HepG2 (cell line): ENCODE measurements at regions not wholly inside any gene's neighbourhood (a gene's known extent, or its start where the extent isn't known, plus 50 kb on each side); places are given as distances from the start of the nearest gene placed in this dataset.

ENCODE experiments used
- ARNT2 ChIP-seq: sonication (generic); formaldehyde crosslinking; IDR thresholded peaks from 2 replicates; pipeline ENCODE4 v1.8.0; 2022; ENCODE audit warnings: mild to moderate bottlenecking, low read depth, missing genetic modification reagents, moderate library complexity
- ATF7-NPFF ChIP-seq: sonication (generic); formaldehyde crosslinking; IDR thresholded peaks from 2 replicates; pipeline ENCODE4 v1.8.1; 2023; ENCODE audit warnings: mild to moderate bottlenecking, low read depth, missing genetic modification reagents, moderate library complexity
- HOXD1 ChIP-seq: sonication (generic); formaldehyde crosslinking; IDR thresholded peaks from 2 replicates; pipeline ENCODE4 v1.5.0; 2020; ENCODE audit warnings: missing genetic modification reagents
- MED1 ChIP-seq: sonication (generic); formaldehyde crosslinking; IDR thresholded peaks from 2 replicates; pipeline ENCODE4 v1.4.0; 2020; ENCODE audit warnings: missing genetic modification reagents
- MTF2 ChIP-seq: sonication (generic); formaldehyde crosslinking; IDR thresholded peaks from 2 replicates; pipeline ENCODE4 v1.5.0; 2020; ENCODE audit warnings: missing genetic modification reagents, borderline replicate concordance
- NFKB2 ChIP-seq: sonication (generic); formaldehyde crosslinking; IDR thresholded peaks from 2 replicates; pipeline ENCODE4 v1.4.0; 2020; ENCODE audit warnings: missing genetic modification reagents, borderline replicate concordance
- RBM22 ChIP-seq: fragments of 200-400 bp; formaldehyde crosslinking; optimal IDR thresholded peaks from 2 replicates; pipeline ENCODE3; 2017; ENCODE audit warnings: mild to moderate bottlenecking, low read length, moderate library complexity
- SALL1 ChIP-seq: sonication (generic); formaldehyde crosslinking; IDR thresholded peaks from 2 replicates; pipeline ENCODE4 v1.8.0; 2022; ENCODE audit warnings: mild to moderate bottlenecking, missing genetic modification reagents
- STAG1 ChIP-seq: sonication (generic); formaldehyde crosslinking; IDR thresholded peaks from 2 replicates; pipeline ENCODE4 v1.4.0; 2020; ENCODE audit warnings: missing genetic modification reagents
- TCF7 ChIP-seq: sonication (generic); IDR thresholded peaks from 2 replicates; pipeline ENCODE4 v1.6.1; 2016; ENCODE audit warnings: antibody characterized with exemption, low read depth
- TEAD3 ChIP-seq: optimal IDR thresholded peaks from 2 replicates; pipeline ENCODE3; 2016; ENCODE audit warnings: borderline replicate concordance
- ZFP82 ChIP-seq: sonication (generic); formaldehyde crosslinking; IDR thresholded peaks from 2 replicates; pipeline ENCODE4 v1.5.1; 2020; ENCODE audit warnings: mild to moderate bottlenecking, missing genetic modification reagents, borderline replicate concordance
- ZNF205 ChIP-seq: IDR thresholded peaks from 2 replicates; pipeline ENCODE4 v1.6.1; 2018; ENCODE audit warnings: missing biosample characterization, missing genetic modification reagents
- ZNF256 ChIP-seq: sonication (generic); formaldehyde crosslinking; conservative IDR thresholded peaks from 2 replicates; pipeline ENCODE4 v1.4.0; 2020; ENCODE audit warnings: missing genetic modification reagents
- ZNF331 ChIP-seq: sonication (generic); formaldehyde crosslinking; IDR thresholded peaks from 2 replicates; pipeline ENCODE4 v1.4.0; 2020; ENCODE audit warnings: missing genetic modification reagents
- ZNF496 ChIP-seq: sonication (generic); formaldehyde crosslinking; IDR thresholded peaks from 2 replicates; pipeline ENCODE4 v1.8.1; 2023; ENCODE audit warnings: mild to moderate bottlenecking, moderate library complexity, missing genetic modification reagents; ENCODE audit not compliant: insufficient replicate concordance
- ZNF605 ChIP-seq: sonication (generic); formaldehyde crosslinking; IDR thresholded peaks from 2 replicates; pipeline ENCODE4 v1.8.0; 2022; ENCODE audit warnings: mild to moderate bottlenecking, missing genetic modification reagents
- ZNF614 ChIP-seq: IDR thresholded peaks from 2 replicates; pipeline ENCODE4 v1.6.1; 2018; ENCODE audit warnings: missing biosample characterization, missing genetic modification reagents, inconsistent platforms, borderline replicate concordance
- ZNF678 ChIP-seq: sonication (generic); formaldehyde crosslinking; IDR thresholded peaks from 2 replicates; pipeline ENCODE4 v1.4.0; 2020; ENCODE audit warnings: mild to moderate bottlenecking, missing genetic modification reagents
- ZNF703 ChIP-seq: sonication (generic); formaldehyde crosslinking; IDR thresholded peaks from 2 replicates; pipeline ENCODE4 v1.5.1; 2020; ENCODE audit warnings: missing genetic modification reagents, mild to moderate bottlenecking, moderate library complexity, borderline replicate concordance
- ZNF780A ChIP-seq: sonication (generic); formaldehyde crosslinking; IDR thresholded peaks from 2 replicates; pipeline ENCODE4 v1.8.0; 2022; ENCODE audit warnings: mild to moderate bottlenecking, missing genetic modification reagents, moderate library complexity
- ZNF790 ChIP-seq: sonication (generic); formaldehyde crosslinking; IDR thresholded peaks from 2 replicates; pipeline ENCODE4 v1.8.0; 2022; ENCODE audit warnings: missing genetic modification reagents, mild to moderate bottlenecking, borderline replicate concordance
- ZSCAN25 ChIP-seq: sonication (generic); formaldehyde crosslinking; IDR thresholded peaks from 2 replicates; pipeline ENCODE4 v1.8.0; 2022; ENCODE audit warnings: mild to moderate bottlenecking, missing genetic modification reagents
- ZZZ3 ChIP-seq: sonication (generic); formaldehyde crosslinking; IDR thresholded peaks from 2 replicates; pipeline ENCODE4 v1.4.0; 2020; ENCODE audit warnings: missing genetic modification reagents, mild to moderate bottlenecking, borderline replicate concordance
- TF ChIP-seq, protein P1 (sequence below): IDR thresholded peaks from 2 replicates; pipeline ENCODE4 v1.6.1; 2016; ENCODE audit warnings: missing compliant biosample characterization, missing genetic modification reagents, borderline replicate concordance
- TF ChIP-seq, protein P2 (sequence below): sonication (generic); formaldehyde crosslinking; IDR thresholded peaks from 2 replicates; pipeline ENCODE4 v1.4.0; 2020; ENCODE audit warnings: missing genetic modification reagents
- TF ChIP-seq, protein P3 (sequence below): sonication (generic); formaldehyde crosslinking; IDR thresholded peaks from 2 replicates; pipeline ENCODE4 v1.4.0; 2020; ENCODE audit warnings: missing genetic modification reagents; ENCODE audit errors: not compliant biosample characterization

DNA sequence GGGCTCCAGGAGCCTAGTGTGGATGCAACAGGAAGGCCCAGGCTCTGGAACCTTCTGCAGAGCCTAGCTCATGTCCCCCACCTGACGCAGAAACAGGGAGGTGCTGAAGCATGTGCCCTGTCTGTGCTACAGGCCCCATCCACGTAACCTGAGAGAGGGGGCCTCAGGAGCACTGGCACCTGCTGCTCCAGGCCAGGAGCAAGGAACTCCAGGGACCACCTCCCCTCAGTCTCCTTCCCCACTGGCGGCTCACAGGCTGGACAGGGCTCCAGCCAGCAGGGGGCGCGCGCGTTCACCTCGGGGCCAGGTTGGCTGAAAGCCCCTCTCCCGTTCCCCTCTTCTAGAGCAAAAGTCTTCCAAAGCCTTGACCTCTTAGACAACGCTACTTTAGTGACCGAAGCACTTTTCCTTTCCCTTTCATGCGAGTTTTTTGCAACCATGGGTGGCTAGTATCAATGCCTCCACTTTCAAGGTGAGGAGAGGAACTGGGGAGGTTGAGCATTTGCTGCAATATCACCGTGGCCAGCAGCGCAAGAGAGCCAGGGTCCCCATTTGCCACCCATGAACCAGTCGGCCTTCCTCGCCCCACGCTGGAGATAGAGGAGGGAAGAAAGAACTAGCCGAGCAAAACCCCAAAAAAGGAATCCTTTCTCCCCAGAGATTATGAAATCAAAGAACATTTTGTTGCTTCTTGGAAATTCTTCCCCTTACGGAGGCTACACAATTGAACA, 52.4 kb upstream of the GPR157 start (continued):
- TF ChIP-seq, protein P1, sequence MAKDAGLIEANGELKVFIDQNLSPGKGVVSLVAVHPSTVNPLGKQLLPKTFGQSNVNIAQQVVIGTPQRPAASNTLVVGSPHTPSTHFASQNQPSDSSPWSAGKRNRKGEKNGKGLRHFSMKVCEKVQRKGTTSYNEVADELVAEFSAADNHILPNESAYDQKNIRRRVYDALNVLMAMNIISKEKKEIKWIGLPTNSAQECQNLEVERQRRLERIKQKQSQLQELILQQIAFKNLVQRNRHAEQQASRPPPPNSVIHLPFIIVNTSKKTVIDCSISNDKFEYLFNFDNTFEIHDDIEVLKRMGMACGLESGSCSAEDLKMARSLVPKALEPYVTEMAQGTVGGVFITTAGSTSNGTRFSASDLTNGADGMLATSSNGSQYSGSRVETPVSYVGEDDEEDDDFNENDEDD (CRISPR knock-in tag) = peak; percentile 22; the same call in 1 of the 2 replicates
- TF ChIP-seq ATF7-NPFF (CRISPR knock-in tag) (peak; percentile 44; the same call in 1 of the 2 replicates), ZNF256 (no peak), ZSCAN25 (no peak), TCF7 (no peak), ZNF678 (no peak), ZNF605 (no peak), ZZZ3 (CRISPR knock-in tag) (0 out of 2 replicates have a peak, but pooled peaks have one; percentile 30), ZNF780A (CRISPR knock-in tag) (no peak), ZNF614 (CRISPR knock-in tag) (no peak), MED1 (peak; percentile 68; the same call in 1 of the 2 replicates), SALL1 (CRISPR knock-in tag) (peak; percentile 72), ARNT2 (CRISPR knock-in tag) (peak; percentile 55; the same call in 1 of the 2 replicates), ZNF331 (CRISPR knock-in tag) (peak; percentile 42; the same call in 1 of the 2 replicates), NFKB2 (CRISPR knock-in tag) (peak; percentile 84; the same call in 1 of the 2 replicates), MTF2 (0 out of 2 replicates have a peak, but pooled peaks have one; percentile 22), ZFP82 (no peak), RBM22 (peak; percentile 45), HOXD1 (CRISPR knock-in tag) (0 out of 2 replicates have a peak, but pooled peaks have one; percentile 33), ZNF496 (no peak), STAG1 (CRISPR knock-in tag) (peak; percentile 60), TEAD3 (CRISPR knock-in tag) (peak; percentile 58), ZNF790 (CRISPR knock-in tag) (peak; percentile 57; the same call in 1 of the 2 replicates), ZNF205 (CRISPR knock-in tag) (0 out of 2 replicates have a peak, but pooled peaks have one; percentile 41), ZNF703 (peak; percentile 8; the same call in 1 of the 2 replicates)
- TF ChIP-seq, protein P2, sequence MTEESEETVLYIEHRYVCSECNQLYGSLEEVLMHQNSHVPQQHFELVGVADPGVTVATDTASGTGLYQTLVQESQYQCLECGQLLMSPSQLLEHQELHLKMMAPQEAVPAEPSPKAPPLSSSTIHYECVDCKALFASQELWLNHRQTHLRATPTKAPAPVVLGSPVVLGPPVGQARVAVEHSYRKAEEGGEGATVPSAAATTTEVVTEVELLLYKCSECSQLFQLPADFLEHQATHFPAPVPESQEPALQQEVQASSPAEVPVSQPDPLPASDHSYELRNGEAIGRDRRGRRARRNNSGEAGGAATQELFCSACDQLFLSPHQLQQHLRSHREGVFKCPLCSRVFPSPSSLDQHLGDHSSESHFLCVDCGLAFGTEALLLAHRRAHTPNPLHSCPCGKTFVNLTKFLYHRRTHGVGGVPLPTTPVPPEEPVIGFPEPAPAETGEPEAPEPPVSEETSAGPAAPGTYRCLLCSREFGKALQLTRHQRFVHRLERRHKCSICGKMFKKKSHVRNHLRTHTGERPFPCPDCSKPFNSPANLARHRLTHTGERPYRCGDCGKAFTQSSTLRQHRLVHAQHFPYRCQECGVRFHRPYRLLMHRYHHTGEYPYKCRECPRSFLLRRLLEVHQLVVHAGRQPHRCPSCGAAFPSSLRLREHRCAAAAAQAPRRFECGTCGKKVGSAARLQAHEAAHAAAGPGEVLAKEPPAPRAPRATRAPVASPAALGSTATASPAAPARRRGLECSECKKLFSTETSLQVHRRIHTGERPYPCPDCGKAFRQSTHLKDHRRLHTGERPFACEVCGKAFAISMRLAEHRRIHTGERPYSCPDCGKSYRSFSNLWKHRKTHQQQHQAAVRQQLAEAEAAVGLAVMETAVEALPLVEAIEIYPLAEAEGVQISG (CRISPR knock-in tag) = peak; percentile 81
- TF ChIP-seq, protein P3, sequence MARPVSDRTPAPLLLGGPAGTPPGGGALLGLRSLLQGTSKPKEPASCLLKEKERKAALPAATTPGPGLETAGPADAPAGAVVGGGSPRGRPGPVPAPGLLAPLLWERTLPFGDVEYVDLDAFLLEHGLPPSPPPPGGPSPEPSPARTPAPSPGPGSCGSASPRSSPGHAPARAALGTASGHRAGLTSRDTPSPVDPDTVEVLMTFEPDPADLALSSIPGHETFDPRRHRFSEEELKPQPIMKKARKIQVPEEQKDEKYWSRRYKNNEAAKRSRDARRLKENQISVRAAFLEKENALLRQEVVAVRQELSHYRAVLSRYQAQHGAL (CRISPR knock-in tag) = peak; percentile 2
